Spleen (tissue), 11 donors: ENCODE measurements at regions not wholly inside any gene's neighbourhood (a gene's known extent, or its start where the extent isn't known, plus 50 kb on each side); places are given as distances from the start of the nearest gene placed in this dataset.

Experiments used
- DNase-seq: peaks from one replicate; pipeline ENCODE4 v3.0.0-alpha.2; 2020
- H3K27ac ChIP-seq, 8 donors: fragments of 200-600 bp; sonication (generic) in 7 of 8; 1 replicate in 4 of 8; 2 replicates in 4 of 8; pipeline versions ENCODE4 v1.5.0 to v1.8.0; 2016 to 2021; ENCODE audit warnings: inconsistent platforms in 4 of 8, mild to moderate bottlenecking in 4 of 8, moderate library complexity in 1 of 8
- H3K27me3 ChIP-seq, 7 donors: fragments of 200-600 bp; sonication (generic) in 6 of 7; replicated peaks in 1 of 7; 1 replicate in 4 of 7; 2 replicates in 3 of 7; pipeline versions ENCODE4 v1.5.0 to v1.8.0; 2016 to 2021; ENCODE audit warnings: inconsistent platforms in 3 of 7, mild to moderate bottlenecking in 1 of 7
- H3K36me3 ChIP-seq, 6 donors: fragments of 200-600 bp; sonication (generic) in 5 of 6; 1 replicate in 4 of 6; 2 replicates in 2 of 6; pipeline versions ENCODE4 v1.5.0 to v1.8.0; 2016 to 2021; ENCODE audit warnings: inconsistent platforms in 2 of 6
- H3K4me1 ChIP-seq, 6 donors: fragments of 200-600 bp; sonication (generic) in 5 of 6; 1 replicate in 3 of 6; 2 replicates in 3 of 6; pipeline versions ENCODE4 v1.5.0 to v1.8.0; 2016 to 2021; ENCODE audit warnings: inconsistent platforms in 3 of 6
- H3K4me3 ChIP-seq, 8 donors: fragments of 200-600 bp; sonication (generic) in 7 of 8; 1 replicate in 4 of 8; 2 replicates in 4 of 8; pipeline versions ENCODE4 v1.5.0 to v1.8.0; 2016 to 2021; ENCODE audit warnings: inconsistent platforms in 4 of 8, mild to moderate bottlenecking in 4 of 8, moderate library complexity in 2 of 8
- H3K9me3 ChIP-seq, 8 donors: fragments of 200-600 bp; sonication (generic) in 7 of 8; 1 replicate in 4 of 8; 2 replicates in 4 of 8; pipeline versions ENCODE4 v1.5.0 to v1.8.0; 2016 to 2021; ENCODE audit warnings: inconsistent platforms in 4 of 8
- CTCF ChIP-seq, 11 experiments: fragments of 200-600 bp in 7 of 11; fragments of 450-650 bp in 4 of 11; sonication (generic) in 4 of 11; IDR thresholded peaks in 8 of 11; conservative IDR thresholded peaks in 3 of 11; 1 replicate in 7 of 11; 2 replicates in 4 of 11; pipeline versions ENCODE4 v1.4.0 to v1.8.0; 2016 to 2021; ENCODE audit warnings: antibody characterized with exemption in 11 of 11, inconsistent platforms in 4 of 11, mild to moderate bottlenecking in 1 of 11
- POLR2A ChIP-seq, 3 donors: fragments of 450-650 bp; IDR thresholded peaks; one replicate each; pipeline ENCODE4 v1.5.1; 2017; ENCODE audit warnings: antibody characterized with exemption in 3 of 3, mild to moderate bottlenecking in 1 of 3
- POLR2AphosphoS5 ChIP-seq, 3 donors: sonication (generic); formaldehyde crosslinking; IDR thresholded peaks; one replicate each; pipeline ENCODE4 v1.5.1; 2017; ENCODE audit warnings: antibody characterized with exemption in 3 of 3
- WGBS, 5 donors: extraction: QIAGEN DNeasy Blood & Tissue Kit in 3 of 5; methylation state at CpG; one replicate each; pipeline versions ENCODE4 v1.1.5 to v1.1.7; 2013 to 2018; 5-methylcytosine and 5-hydroxymethylcytosine counted together
- intact Hi-C: fragments of 100-400 bp; cut with DNase I; formaldehyde crosslinking; loops from one replicate; pipeline ENCODE4 v1.15.0; 2023; ENCODE audit warnings: low total_unique reads
- donor health status: healthy with polysubstance abuse.
- donor health status: DM: no; HTN: no; CAD: no; lungs with moderate emphysema.
- donor health status: DM: no; HTN: no; CAD: no.
- donor health status: Bipolar disorder and iron deficiency.
- donor health status: healthy.
- donor health status: DM: no; HTN: no; CAD: no.
- donor health status: DM: yes; HTN: yes; CAD: no.

DNA sequence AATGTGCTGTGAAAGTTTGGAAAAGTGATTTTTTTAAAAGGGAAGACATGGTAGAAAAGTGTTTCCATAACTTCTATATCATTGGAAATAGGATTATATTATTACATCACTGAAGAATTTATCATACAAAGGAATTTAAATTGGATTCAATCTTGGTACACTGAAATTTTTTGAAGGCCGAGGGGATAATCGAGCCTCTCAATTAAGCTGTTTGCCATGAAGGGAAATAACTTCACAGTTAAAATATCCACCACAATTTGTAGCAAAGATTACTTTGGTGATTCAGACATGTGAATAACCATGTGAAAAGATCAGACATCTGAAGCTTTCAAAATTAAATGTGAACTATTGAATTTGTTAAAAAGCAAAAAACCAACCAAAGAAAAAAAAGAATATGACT lies 215.3 kb downstream of the KLF5 start:
- no peak for TF ChIP-seq CTCF (IDR thresholded peaks at IDR 0.05 in 8 of 11, conservative IDR thresholded peaks at IDR 0.05 in 3 of 11)
- TF ChIP-seq POLR2AphosphoS5 (IDR thresholded peaks at IDR 0.05): no peak
- TF ChIP-seq POLR2A (IDR thresholded peaks at IDR 0.05): no peak
- Histone ChIP-seq H3K27me3 (no peaks in the 10 kb centered on the region), H3K27ac (no peak overlapping the region), H3K4me3 (no peak overlapping the region), H3K36me3 (no peaks in the 10 kb centered on the region), H3K4me1 (no peaks in the 10 kb centered on the region), H3K9me3 (peaks cover 0 to 31% (median 13%) of the 10 kb centered on the region in 8 donors)
- intact Hi-C loops: no loop called here
- DNase-seq: no peak
- 70 to 94% (median 86%) methylated on average over 2 of the region's 2 CpGs for WGBS, 5 donors

GRCh38 chr13:73273745-73274144 lies 214.9 kb downstream of the KLF5 start:
- Histone ChIP-seq H3K9me3 (peaks cover 0 to 31% (median 13%) of the 10 kb centered on the region in 8 donors), H3K4me1 (no peaks in the 10 kb centered on the region), H3K4me3 (no peak overlapping the region), H3K36me3 (no peaks in the 10 kb centered on the region), H3K27ac (no peak overlapping the region), H3K27me3 (no peaks in the 10 kb centered on the region)
- TF ChIP-seq POLR2AphosphoS5 (IDR thresholded peaks at IDR 0.05): no peak
- TF ChIP-seq CTCF (IDR thresholded peaks at IDR 0.05 in 8 of 11, conservative IDR thresholded peaks at IDR 0.05 in 3 of 11): no peak
- no peak for TF ChIP-seq POLR2A (IDR thresholded peaks at IDR 0.05)
- no peak for DNase-seq
- WGBS, 5 donors: 80 to 87% (median 82%) methylated on average over 5 of the region's 5 CpGs
- intact Hi-C loops: no loop called here

DNA sequence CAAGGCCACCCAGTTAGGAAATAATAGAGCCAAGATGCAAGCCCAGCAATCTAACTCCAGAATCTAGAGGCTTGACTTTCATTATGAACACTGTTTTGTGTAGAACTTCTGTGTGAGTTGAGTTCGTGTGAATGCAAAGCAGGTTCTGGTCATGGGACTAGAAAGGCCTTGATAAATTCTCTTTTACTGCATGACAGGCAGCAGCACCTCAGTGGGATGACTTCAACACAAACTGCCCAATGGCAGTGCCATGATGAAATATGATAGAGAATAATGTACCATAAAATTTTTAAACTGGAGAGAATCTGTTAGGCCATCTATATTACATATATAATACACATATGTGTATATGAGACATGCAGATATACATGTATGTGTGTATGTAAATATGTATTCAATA lies 214.5 kb downstream of the KLF5 start:
- DNase-seq: no peak
- TF ChIP-seq POLR2AphosphoS5 (IDR thresholded peaks at IDR 0.05): no peak
- no peak for TF ChIP-seq CTCF (IDR thresholded peaks at IDR 0.05 in 8 of 11, conservative IDR thresholded peaks at IDR 0.05 in 3 of 11)
- no peak for TF ChIP-seq POLR2A (IDR thresholded peaks at IDR 0.05)
- H3K27ac ChIP-seq: no peak overlapping the region
- H3K4me3 ChIP-seq: no peak overlapping the region
- WGBS, 5 donors: 78 to 92% (median 83%) methylated on average over 1 of the region's 1 CpG
- H3K27me3 ChIP-seq: no peaks in the 10 kb centered on the region
- H3K4me1 ChIP-seq: no peaks in the 10 kb centered on the region
- H3K9me3 ChIP-seq: peaks cover 0 to 31% (median 13%) of the 10 kb centered on the region in 8 donors
- no peaks in the 10 kb centered on the region for H3K36me3 ChIP-seq
- intact Hi-C loops: no loop called here

DNA sequence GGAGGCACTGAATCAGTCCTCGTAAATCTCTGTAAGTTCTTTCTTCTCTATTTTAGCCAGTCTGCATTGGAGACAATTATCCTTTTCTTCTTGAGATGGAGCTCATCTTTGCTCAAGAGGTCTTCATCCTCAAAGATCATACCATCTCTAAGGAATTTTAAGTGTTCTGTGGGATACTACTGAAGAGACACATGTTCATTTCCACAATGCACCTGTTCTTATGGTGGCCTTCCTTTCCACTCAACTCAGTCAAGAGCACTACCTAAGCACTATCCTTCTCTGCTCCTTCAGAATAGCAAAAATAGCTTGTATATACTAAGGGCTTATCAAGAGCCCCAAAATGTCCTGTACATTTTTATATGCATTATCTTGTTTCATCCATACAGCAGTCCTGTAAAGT lies 214.0 kb downstream of the KLF5 start:
- intact Hi-C loops: no loop called here
- peaks cover 0 to 28% (median 13%) of the 10 kb centered on the region in 8 donors for H3K9me3 ChIP-seq
- DNase-seq: no peak
- TF ChIP-seq POLR2A (IDR thresholded peaks at IDR 0.05): no peak
- TF ChIP-seq CTCF (IDR thresholded peaks at IDR 0.05 in 8 of 11, conservative IDR thresholded peaks at IDR 0.05 in 3 of 11): no peak
- no peak for TF ChIP-seq POLR2AphosphoS5 (IDR thresholded peaks at IDR 0.05)
- no peaks in the 10 kb centered on the region for H3K4me1 ChIP-seq
- H3K27me3 ChIP-seq: no peaks in the 10 kb centered on the region
- no peak overlapping the region for H3K4me3 ChIP-seq
- no peaks in the 10 kb centered on the region for H3K36me3 ChIP-seq
- 81 to 91% (median 86%) methylated on average over 1 of the region's 1 CpG for WGBS, 5 donors
- H3K27ac ChIP-seq: no peak overlapping the region
